ENCODE measurements at regions not wholly inside any gene's neighbourhood (a gene's known extent, or its start where the extent isn't known, plus 50 kb on each side); places are given as distances from the start of the nearest gene placed in this dataset.

DNA sequence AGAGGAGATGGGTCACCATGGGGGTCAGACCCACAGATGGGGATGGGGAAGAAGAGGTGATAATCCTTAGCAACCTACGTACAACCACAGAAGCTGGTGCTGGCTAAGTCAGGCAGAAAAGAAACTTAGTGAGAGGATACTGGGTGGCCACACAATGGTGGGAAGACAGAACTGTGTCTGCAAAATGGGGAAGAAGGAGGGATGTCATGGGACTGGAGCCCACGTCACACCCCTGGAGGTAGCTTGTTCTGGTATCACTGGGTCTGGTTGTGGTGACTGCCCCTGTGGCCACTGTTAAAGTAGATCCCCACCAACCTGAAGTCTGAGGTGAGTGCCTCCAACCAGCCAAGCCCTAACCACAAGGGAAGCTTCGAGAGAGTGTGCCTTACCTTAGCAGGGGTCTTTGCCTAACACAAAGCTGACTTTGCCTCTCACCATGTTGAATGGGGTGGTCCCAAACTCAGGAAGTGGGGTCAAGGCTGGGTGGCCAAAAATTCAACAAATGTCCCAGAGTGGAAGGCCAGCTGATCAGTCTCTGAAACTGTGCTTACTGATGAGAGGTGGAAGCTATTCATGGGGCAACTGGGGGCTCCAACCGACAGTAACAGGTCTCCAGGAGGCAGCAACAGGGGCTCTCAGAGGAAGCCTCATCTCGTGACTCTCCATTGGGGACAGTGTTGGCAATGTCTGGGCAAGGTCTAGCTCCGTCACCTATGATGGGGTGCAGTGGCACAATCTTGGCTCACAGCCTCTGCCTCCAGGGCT, 64.8 kb upstream of the SLC1A4 start:
- H3K9ac ChIP-seq (replicated peaks in 1 of 4; ENCODE audit: extremely low read depth in 1 of 4, low read depth in 3 of 4, low read length in 3 of 4) = no peak overlapping the region
- TF ChIP-seq, protein P1, sequence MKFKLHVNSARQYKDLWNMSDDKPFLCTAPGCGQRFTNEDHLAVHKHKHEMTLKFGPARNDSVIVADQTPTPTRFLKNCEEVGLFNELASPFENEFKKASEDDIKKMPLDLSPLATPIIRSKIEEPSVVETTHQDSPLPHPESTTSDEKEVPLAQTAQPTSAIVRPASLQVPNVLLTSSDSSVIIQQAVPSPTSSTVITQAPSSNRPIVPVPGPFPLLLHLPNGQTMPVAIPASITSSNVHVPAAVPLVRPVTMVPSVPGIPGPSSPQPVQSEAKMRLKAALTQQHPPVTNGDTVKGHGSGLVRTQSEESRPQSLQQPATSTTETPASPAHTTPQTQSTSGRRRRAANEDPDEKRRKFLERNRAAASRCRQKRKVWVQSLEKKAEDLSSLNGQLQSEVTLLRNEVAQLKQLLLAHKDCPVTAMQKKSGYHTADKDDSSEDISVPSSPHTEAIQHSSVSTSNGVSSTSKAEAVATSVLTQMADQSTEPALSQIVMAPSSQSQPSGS (IDR thresholded peaks at IDR 0.05; ENCODE audit: low read length) = no peak
- TF ChIP-seq NANOG (IDR thresholded peaks at IDR 0.05; ENCODE audit: insufficient read depth, low read depth, low read length, poor library complexity, severe bottlenecking) (no peak), KDM4A (IDR thresholded peaks at IDR 0.05; ENCODE audit: low read depth, low read length, severe bottlenecking) (no peak), TBP (IDR thresholded peaks at IDR 0.05; ENCODE audit: low read depth, low read length) (no peak), HDAC2 (IDR thresholded peaks at IDR 0.05; ENCODE audit: borderline replicate concordance in 1 of 2, low read depth in 2 of 2, low read length in 2 of 2) (no peak), TAF7 (optimal IDR thresholded peaks at IDR 0.05; ENCODE audit: borderline replicate concordance, low read depth, low read length) (no peak), NRF1 (IDR thresholded peaks at IDR 0.05; ENCODE audit: low read depth, low read length) (no peak)
- POLR2A ChIA-PET (ENCODE audit: partially characterized antibody) = interaction anchor here (0.9 kb wide), 1 partner anchor 64 kb away, joined by 3 read pairs; no protein-coding TSS in a partner anchor

More for the DNA sequence above, 64.8 kb upstream of the SLC1A4 start:
- Histone ChIP-seq H3K9me3 (ENCODE audit: insufficient read depth in 2 of 2, low read depth in 1 of 2, low read length in 1 of 2) (peaks cover 11 to 14% of the 10 kb centered on the region in 2 experiments), H3K18ac (ENCODE audit: extremely low read depth, low read length) (no peak overlapping the region), H3K36me3 (ENCODE audit: control insufficient read depth in 2 of 4, insufficient read depth in 4 of 4, low read length in 3 of 4) (no peaks in the 10 kb centered on the region), H3K79me2 (ENCODE audit: control insufficient read depth in 1 of 2, insufficient read depth in 2 of 2, low read length in 2 of 2) (no peaks in the 10 kb centered on the region), H3K23ac (ENCODE audit: insufficient read length) (no peak overlapping the region), H4K91ac (replicated peaks; ENCODE audit: insufficient read length, low read length) (no peak overlapping the region), H2BK12ac (ENCODE audit: low read depth, low read length) (no peak overlapping the region), H2AFZ (ENCODE audit: low read length) (no peak overlapping the region), H2BK20ac (ENCODE audit: low read length) (no peak overlapping the region), H3K27ac (ENCODE audit: low read depth, low read length) (no peak overlapping the region), H2BK15ac (ENCODE audit: low read length) (no peak overlapping the region), H2BK5ac (ENCODE audit: low read depth, low read length) (no peak overlapping the region), H4K20me1 (replicated peaks in 1 of 2; ENCODE audit: control insufficient read depth in 1 of 2, insufficient read depth in 2 of 2, low read length in 2 of 2) (no peaks in the 10 kb centered on the region), H3K56ac (replicated peaks; ENCODE audit: insufficient read length, low read depth, low read length) (no peak overlapping the region), H2AK5ac (ENCODE audit: low read depth, low read length) (no peak overlapping the region), H3K27me3 (replicated peaks in 1 of 4; ENCODE audit: control insufficient read depth in 3 of 4, extremely low read depth in 1 of 4, insufficient read depth in 3 of 4, low read length in 3 of 4) (peaks cover 0 to 1% (median 0%) of the 10 kb centered on the region in 4 experiments; a peak in 3 of 7 replicates), H3K14ac (ENCODE audit: insufficient read length) (no peak overlapping the region), H3K4me2 (ENCODE audit: insufficient read depth in 1 of 2, low read depth in 2 of 2, low read length in 2 of 2) (no peak overlapping the region), H4K8ac (ENCODE audit: extremely low read depth, insufficient read depth, low read length) (no peak overlapping the region), H3K23me2 (ENCODE audit: low read depth, low read length) (no peaks in the 10 kb centered on the region), H3K4me1 (replicated peaks in 1 of 4; ENCODE audit: control insufficient read depth in 3 of 4, insufficient read depth in 4 of 4, low read length in 3 of 4) (peaks cover 0 to 5% (median 0%) of the 10 kb centered on the region in 4 experiments; a peak in 1 of 7 replicates), H4K5ac (ENCODE audit: insufficient read length, low read depth, low read length) (no peak overlapping the region), H3K4ac (replicated peaks; ENCODE audit: insufficient read length, low read depth, low read length) (no peak overlapping the region), H3K4me3 (ENCODE audit: extremely low read depth in 1 of 4, insufficient read depth in 2 of 4, low read depth in 3 of 4, low read length in 4 of 4) (no peak overlapping the region), H3K79me1 (ENCODE audit: low read depth, low read length) (no peaks in the 10 kb centered on the region), H2BK120ac (replicated peaks; ENCODE audit: low read depth, low read length) (no peak overlapping the region)
- FAIRE-seq (no peak), DNase-seq (ENCODE audit: low read depth in 1 of 2, low spot score in 2 of 2) (no peak)
- WGBS, 2 experiments (ENCODE audit: extremely low coverage in 1 of 2, insufficient coverage in 1 of 2, insufficient read length in 1 of 2, insufficient replicate concordance in 2 of 2, low coverage in 1 of 2, low lambda C conversion rate in 2 of 2, missing lambda C conversion rate in 1 of 2) = 96% methylated on average over 6 of the region's 6 CpGs; no CpG with 5 or more reads in 1 of the 2 experiments
- CTCF ChIA-PET (ENCODE audit: partially characterized antibody) = interaction anchor here (0.6 to 3.7 kb wide), 9 partner anchors 14 to 993 kb away, joined by 3 to 27 read pairs (median 4); no protein-coding TSS in a partner anchor

Data from H1 (cell line).